WERI-Rb-1 (cell line): ENCODE measurements at regions not wholly inside any gene's neighbourhood (a gene's known extent, or its start where the extent isn't known, plus 50 kb on each side); places are given as distances from the start of the nearest gene placed in this dataset.

Experiments used
- DNase-seq: peaks from one replicate; pipeline ENCODE4 v3.0.0-alpha.2; 2020
- H3K27ac ChIP-seq: fragments of 250-450 bp; sonication (Bioruptor Pico); 2 replicates; pipeline ENCODE4 v1.5.1; 2020; ENCODE audit warnings: mild to moderate bottlenecking, moderate library complexity
- H3K27me3 ChIP-seq: fragments of 250-450 bp; sonication (Bioruptor Pico); 2 replicates; pipeline ENCODE4 v1.5.1; 2021; ENCODE audit warnings: mild to moderate bottlenecking, low read depth, moderate library complexity; ENCODE audit not compliant: insufficient read depth, severe bottlenecking
- H3K36me3 ChIP-seq: fragments of 250-450 bp; sonication (Bioruptor Pico); 2 replicates; pipeline ENCODE4 v1.5.1; 2020; ENCODE audit warnings: mild to moderate bottlenecking, moderate library complexity
- H3K4me3 ChIP-seq: 2 replicates; pipeline ENCODE4 v1.5.1; 2011; ENCODE audit warnings: low read depth, mild to moderate bottlenecking, control low read depth, low read length
- H3K9me3 ChIP-seq: fragments of 250-450 bp; sonication (Bioruptor Pico); 2 replicates; pipeline ENCODE4 v1.5.1; 2021; ENCODE audit warnings: mild to moderate bottlenecking, moderate library complexity; ENCODE audit not compliant: severe bottlenecking
- CTCF ChIP-seq: IDR thresholded peaks from 2 replicates; pipeline ENCODE4 v1.5.1; 2011; ENCODE audit warnings: low read depth, mild to moderate bottlenecking, control low read depth, inconsistent platforms, low read length

GRCh38 chr22:44601725-44602124 lies 100.3 kb upstream of the PRR5 start:
- Histone ChIP-seq H3K36me3 (no peaks in the 10 kb centered on the region), H3K27me3 (no peaks in the 10 kb centered on the region), H3K4me3 (no peak overlapping the region), H3K27ac (no peak overlapping the region), H3K9me3 (no peaks in the 10 kb centered on the region)
- no peak for TF ChIP-seq CTCF
- no peak for DNase-seq

- H3K36me3 ChIP-seq: no peaks in the 10 kb centered on the region
- no peak overlapping the region for H3K4me3 ChIP-seq
- no peak for TF ChIP-seq CTCF
- H3K9me3 ChIP-seq: no peaks in the 10 kb centered on the region
- no peaks in the 10 kb centered on the region for H3K27me3 ChIP-seq
- no peak overlapping the region for H3K27ac ChIP-seq
- DNase-seq: no peak
Observed at GRCh38 chr22:44601189-44601588, 100.8 kb upstream of the PRR5 start.

- Histone ChIP-seq H3K36me3 (no peaks in the 10 kb centered on the region), H3K27me3 (no peaks in the 10 kb centered on the region), H3K4me3 (no peak overlapping the region), H3K27ac (no peak overlapping the region; the same call in 1 of the 2 replicates), H3K9me3 (no peaks in the 10 kb centered on the region)
- TF ChIP-seq CTCF: no peak
- DNase-seq: no peak
Observed at GRCh38 chr22:44600207-44600785, 101.7 kb upstream of the PRR5 start.

GRCh38 chr22:44599500-44600140 lies 101.6 kb upstream of the RTL6 start:
- Histone ChIP-seq H3K36me3 (no peaks in the 10 kb centered on the region), H3K4me3 (no peak overlapping the region), H3K9me3 (no peaks in the 10 kb centered on the region), H3K27me3 (no peaks in the 10 kb centered on the region), H3K27ac (peak overlapping the region; percentile 18; the same call in 1 of the 2 replicates)
- no peak for DNase-seq
- TF ChIP-seq CTCF: no peak

- H3K27me3 ChIP-seq: no peaks in the 10 kb centered on the region
- peak overlapping the region; percentile 18; the same call in 1 of the 2 replicates for H3K27ac ChIP-seq
- H3K9me3 ChIP-seq: no peaks in the 10 kb centered on the region
- H3K4me3 ChIP-seq: no peak overlapping the region
- no peak for TF ChIP-seq CTCF
- H3K36me3 ChIP-seq: no peaks in the 10 kb centered on the region
- DNase-seq: no peak
Observed at GRCh38 chr22:44599084-44599483, 101.1 kb upstream of the RTL6 start.

- Histone ChIP-seq H3K27me3 (no peaks in the 10 kb centered on the region), H3K4me3 (no peak overlapping the region), H3K27ac (peak overlapping the region; percentile 94), H3K36me3 (no peaks in the 10 kb centered on the region), H3K9me3 (no peaks in the 10 kb centered on the region)
- TF ChIP-seq CTCF: no peak
- no peak for DNase-seq
Observed at GRCh38 chr22:44597616-44598015, 99.6 kb upstream of the RTL6 start.
